ENCODE measurements at regions not wholly inside any gene's neighbourhood (a gene's known extent, or its start where the extent isn't known, plus 50 kb on each side); places are given as distances from the start of the nearest gene placed in this dataset.

GRCh38 chr20:24870881-24871280, 78.2 kb upstream of the CST7 start:
- TF ChIP-seq HDAC2 (IDR thresholded peaks at IDR 0.05), result no peak
- TF ChIP-seq CTCF (IDR thresholded peaks at IDR 0.05), result no peak
- TF ChIP-seq ZSCAN20 (CRISPR knock-in tag; IDR thresholded peaks at IDR 0.05), result no peak
- no peak for TF ChIP-seq SREBF2 (IDR thresholded peaks at IDR 0.05)
- no peak for TF ChIP-seq POLR2A (IDR thresholded peaks at IDR 0.05; ENCODE audit: low read length)
- TF ChIP-seq CBX2 (IDR thresholded peaks at IDR 0.05; ENCODE audit: borderline replicate concordance, low read depth), result no peak
- no peak for TF ChIP-seq HOXA7 (CRISPR knock-in tag; IDR thresholded peaks at IDR 0.05)
- TF ChIP-seq RAD21 (conservative IDR thresholded peaks at IDR 0.05 in 1 of 2, IDR thresholded peaks at IDR 0.05 in 1 of 2), result no peak
- TF ChIP-seq RCOR1 (IDR thresholded peaks at IDR 0.05; ENCODE audit: low read depth, low read length), result no peak
- no peak for TF ChIP-seq JUN (IDR thresholded peaks at IDR 0.05)
- no peak for TF ChIP-seq POLR2AphosphoS2 (conservative IDR thresholded peaks at IDR 0.05; ENCODE audit: low read length)
- TF ChIP-seq MYC (IDR thresholded peaks at IDR 0.05; ENCODE audit: borderline replicate concordance, low read length), result no peak

Data from A549 (cell line).